OCI-LY1 (cell line): ENCODE measurements at regions not wholly inside any gene's neighbourhood (a gene's known extent, or its start where the extent isn't known, plus 50 kb on each side); places are given as distances from the start of the nearest gene placed in this dataset.

Experiments
- H2AFZ ChIP-seq: fragments of 200-600 bp; sonication (generic), shearing (Covaris generic); 2 replicates; pipeline ENCODE4 v1.6.0; 2014; ENCODE audit warnings: antibody characterized with exemption, mild to moderate bottlenecking, low read length
- H3F3A ChIP-seq: fragments of 200-600 bp; sonication (generic), shearing (Covaris generic); 2 replicates; pipeline ENCODE4 v1.6.0; 2014; ENCODE audit warnings: mild to moderate bottlenecking, antibody characterized with exemption, low read length, moderate library complexity; ENCODE audit not compliant: insufficient read depth
- H3K27ac ChIP-seq: fragments of 200-600 bp; sonication (generic); 2 replicates; pipeline ENCODE4 v1.5.1; 2014; ENCODE audit warnings: low read length, mixed run types, mild to moderate bottlenecking, low read depth; ENCODE audit not compliant: poor library complexity, severe bottlenecking
- H3K27me3 ChIP-seq: fragments of 200-600 bp; sonication (generic); 2 replicates; pipeline ENCODE4 v1.6.0; 2014; ENCODE audit warnings: antibody characterized with exemption, mild to moderate bottlenecking, low read length, moderate library complexity; ENCODE audit not compliant: insufficient read depth
- H3K36me3 ChIP-seq: fragments of 200-600 bp; sonication (generic); 2 replicates; pipeline ENCODE4 v1.6.1; 2014; ENCODE audit warnings: mild to moderate bottlenecking, antibody characterized with exemption, low read length, moderate library complexity, mixed read lengths; ENCODE audit not compliant: insufficient read depth
- H3K4me1 ChIP-seq: fragments of 200-600 bp; sonication (generic); 2 replicates; pipeline ENCODE4 v1.5.1; 2014; ENCODE audit warnings: mild to moderate bottlenecking, low read length, moderate library complexity; ENCODE audit not compliant: insufficient read depth, severe bottlenecking
- H3K4me2 ChIP-seq: fragments of 200-600 bp; sonication (generic), shearing (Covaris generic); 2 replicates; pipeline ENCODE4 v1.6.1; 2014; ENCODE audit warnings: low read length
- H3K4me3 ChIP-seq: fragments of 200-600 bp; sonication (generic); 2 replicates; pipeline ENCODE4 v1.5.1; 2014; ENCODE audit warnings: low read length, low read depth, mild to moderate bottlenecking, mixed read lengths; ENCODE audit not compliant: poor library complexity, severe bottlenecking
- H3K79me2 ChIP-seq: fragments of 200-600 bp; shearing (Covaris generic); 2 replicates; pipeline ENCODE4 v1.6.1; 2016; ENCODE audit warnings: mixed run types, low read length, mixed read lengths; ENCODE audit not compliant: insufficient read depth
- H3K9ac ChIP-seq: fragments of 200-600 bp; sonication (generic), shearing (Covaris generic); 2 replicates; pipeline ENCODE4 v1.6.1; 2014; ENCODE audit warnings: mild to moderate bottlenecking, low read length, mixed read lengths
- H3K9me2 ChIP-seq: fragments of 200-600 bp; sonication (generic), shearing (Covaris generic); 2 replicates; pipeline ENCODE4 v1.6.1; 2014; ENCODE audit warnings: low read depth, mild to moderate bottlenecking, low read length, mixed read lengths
- H3K9me3 ChIP-seq: fragments of 200-600 bp; shearing (Covaris generic); 2 replicates; pipeline ENCODE4 v1.6.1; 2014; ENCODE audit warnings: low read length, mixed read lengths
- H4K20me1 ChIP-seq: fragments of 200-600 bp; sonication (generic), shearing (Covaris generic); 2 replicates; pipeline ENCODE4 v1.6.0; 2016; ENCODE audit warnings: mild to moderate bottlenecking, low read length; ENCODE audit not compliant: insufficient read depth
- EZH2 ChIP-seq: fragments of 200-600 bp; sonication (generic), shearing (Covaris generic); IDR thresholded peaks from 2 replicates; pipeline ENCODE4 v1.8.0; 2017; ENCODE audit warnings: borderline replicate concordance, mixed run types, mild to moderate bottlenecking, antibody characterized with exemption, low read length, moderate library complexity, mixed read lengths
- TF ChIP-seq, protein P1 (sequence below): fragments of 200-600 bp; sonication (generic), shearing (Covaris generic); IDR thresholded peaks from 2 replicates; pipeline ENCODE4 v1.5.1; 2017; ENCODE audit warnings: mild to moderate bottlenecking, antibody characterized with exemption, low read length, moderate library complexity, mixed read lengths

DNA sequence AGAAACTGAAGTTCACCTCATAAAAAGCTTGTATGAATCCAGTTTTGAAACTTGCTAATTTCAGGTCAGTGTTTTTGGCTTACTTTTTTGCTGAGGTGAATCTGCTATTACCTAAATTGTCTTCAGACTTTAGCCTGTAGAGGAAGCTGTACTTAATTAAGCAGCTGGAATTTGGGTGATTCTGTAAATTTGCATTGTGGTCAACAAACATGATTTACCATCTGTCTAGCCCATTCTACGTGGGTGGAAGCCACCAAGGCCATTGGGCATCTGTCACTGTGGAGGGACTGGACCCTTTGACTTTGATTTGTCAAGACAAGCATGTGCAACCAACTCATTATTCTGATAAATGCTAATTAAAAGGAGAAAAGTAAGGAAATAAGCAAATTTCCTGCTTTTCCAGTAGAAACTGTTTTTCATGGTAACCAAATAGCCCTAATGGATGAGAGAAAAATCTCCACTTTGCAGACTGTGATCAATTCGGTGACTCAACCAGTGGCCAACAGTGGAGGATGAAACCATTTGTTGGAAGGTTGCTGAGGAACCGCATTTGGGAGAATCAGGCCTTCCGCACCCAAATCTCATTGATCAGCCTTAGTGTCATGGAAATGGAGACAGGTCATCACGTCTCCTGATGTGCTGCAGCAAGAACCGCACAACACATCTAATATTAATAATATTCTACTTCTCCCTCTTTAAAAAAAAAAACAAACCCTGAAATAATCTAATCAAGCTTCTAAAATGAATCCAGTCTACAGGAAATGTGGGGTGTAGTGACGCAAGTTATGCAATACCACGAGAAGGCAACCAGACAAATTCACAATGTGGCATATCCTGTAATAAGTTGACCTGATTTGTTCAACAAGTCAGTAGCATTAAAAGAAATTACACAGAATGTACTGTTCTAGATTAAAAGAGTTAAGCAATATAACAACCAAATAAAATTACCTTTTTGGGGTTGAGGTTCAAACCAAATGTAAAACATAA lies 54.3 kb downstream of the GARRE1 start:
- no peaks in the 10 kb centered on the region for H3F3A ChIP-seq
- no peaks in the 10 kb centered on the region for H3K9me2 ChIP-seq
- H3K4me3 ChIP-seq, result no peak overlapping the region
- H3K36me3 ChIP-seq, result no peaks in the 10 kb centered on the region
- no peaks in the 10 kb centered on the region for H3K9me3 ChIP-seq
- H3K9ac ChIP-seq, result no peak overlapping the region
- no peaks in the 10 kb centered on the region for H4K20me1 ChIP-seq
- no peak overlapping the region for H2AFZ ChIP-seq
- no peaks in the 10 kb centered on the region for H3K79me2 ChIP-seq
- no peak for TF ChIP-seq EZH2
- TF ChIP-seq, protein P1, sequence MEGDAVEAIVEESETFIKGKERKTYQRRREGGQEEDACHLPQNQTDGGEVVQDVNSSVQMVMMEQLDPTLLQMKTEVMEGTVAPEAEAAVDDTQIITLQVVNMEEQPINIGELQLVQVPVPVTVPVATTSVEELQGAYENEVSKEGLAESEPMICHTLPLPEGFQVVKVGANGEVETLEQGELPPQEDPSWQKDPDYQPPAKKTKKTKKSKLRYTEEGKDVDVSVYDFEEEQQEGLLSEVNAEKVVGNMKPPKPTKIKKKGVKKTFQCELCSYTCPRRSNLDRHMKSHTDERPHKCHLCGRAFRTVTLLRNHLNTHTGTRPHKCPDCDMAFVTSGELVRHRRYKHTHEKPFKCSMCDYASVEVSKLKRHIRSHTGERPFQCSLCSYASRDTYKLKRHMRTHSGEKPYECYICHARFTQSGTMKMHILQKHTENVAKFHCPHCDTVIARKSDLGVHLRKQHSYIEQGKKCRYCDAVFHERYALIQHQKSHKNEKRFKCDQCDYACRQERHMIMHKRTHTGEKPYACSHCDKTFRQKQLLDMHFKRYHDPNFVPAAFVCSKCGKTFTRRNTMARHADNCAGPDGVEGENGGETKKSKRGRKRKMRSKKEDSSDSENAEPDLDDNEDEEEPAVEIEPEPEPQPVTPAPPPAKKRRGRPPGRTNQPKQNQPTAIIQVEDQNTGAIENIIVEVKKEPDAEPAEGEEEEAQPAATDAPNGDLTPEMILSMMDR, result no peak
- H3K4me2 ChIP-seq, result no peak overlapping the region
- no peaks in the 10 kb centered on the region for H3K27me3 ChIP-seq
- no peak overlapping the region for H3K27ac ChIP-seq
- peaks cover 23% of the 10 kb centered on the region for H3K4me1 ChIP-seq

DNA sequence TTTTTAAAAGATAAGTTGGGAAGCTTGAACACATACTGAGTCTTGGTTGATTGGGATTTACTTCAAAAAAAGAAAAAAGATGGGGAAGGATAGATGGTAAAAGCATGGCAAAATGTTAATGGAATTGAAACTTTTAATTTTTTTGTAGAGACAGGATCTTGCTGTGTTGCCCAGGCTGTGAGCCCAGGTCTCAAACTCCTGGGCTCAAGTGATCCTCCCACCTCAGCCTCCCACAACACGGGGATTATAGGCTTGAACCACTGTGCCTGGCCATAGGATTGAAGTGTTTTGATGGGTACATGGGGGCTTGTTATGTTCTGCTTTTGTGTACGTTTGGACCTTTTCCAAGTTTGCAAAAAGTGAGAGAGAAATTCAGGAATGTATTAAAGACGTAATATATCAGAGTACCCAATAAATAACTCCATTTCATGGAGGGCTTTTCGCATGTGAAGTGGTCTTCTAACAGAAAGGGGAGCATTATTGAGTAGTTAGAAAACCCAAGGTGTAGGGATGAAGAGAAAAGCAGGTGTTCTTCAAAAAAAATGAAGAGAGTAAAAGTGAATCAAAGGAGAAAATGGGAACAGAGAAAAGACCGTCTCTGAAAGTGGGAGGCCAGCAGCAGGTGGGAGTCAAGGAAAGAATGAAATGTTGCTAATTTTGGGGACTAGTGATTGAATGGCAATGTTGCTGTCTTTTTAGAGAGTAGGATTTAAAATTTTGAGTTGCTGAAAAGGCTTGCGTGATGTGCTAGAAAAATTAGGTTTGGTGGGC lies 55.2 kb downstream of the GARRE1 start:
- H3K79me2 ChIP-seq, result no peaks in the 10 kb centered on the region
- no peak overlapping the region for H3K4me2 ChIP-seq
- H3K36me3 ChIP-seq, result no peaks in the 10 kb centered on the region
- peak overlapping the region; percentile 48 for H3K27ac ChIP-seq
- H3K27me3 ChIP-seq, result no peaks in the 10 kb centered on the region
- no peaks in the 10 kb centered on the region for H3K9me3 ChIP-seq
- TF ChIP-seq, protein P1, result no peak
- no peak for TF ChIP-seq EZH2
- H3K4me1 ChIP-seq, result peaks cover 28% of the 10 kb centered on the region
- no peak overlapping the region for H3K4me3 ChIP-seq
- no peak overlapping the region for H3K9ac ChIP-seq
- no peak overlapping the region for H2AFZ ChIP-seq
- no peaks in the 10 kb centered on the region for H3F3A ChIP-seq
- no peaks in the 10 kb centered on the region for H4K20me1 ChIP-seq
- H3K9me2 ChIP-seq, result no peaks in the 10 kb centered on the region

DNA sequence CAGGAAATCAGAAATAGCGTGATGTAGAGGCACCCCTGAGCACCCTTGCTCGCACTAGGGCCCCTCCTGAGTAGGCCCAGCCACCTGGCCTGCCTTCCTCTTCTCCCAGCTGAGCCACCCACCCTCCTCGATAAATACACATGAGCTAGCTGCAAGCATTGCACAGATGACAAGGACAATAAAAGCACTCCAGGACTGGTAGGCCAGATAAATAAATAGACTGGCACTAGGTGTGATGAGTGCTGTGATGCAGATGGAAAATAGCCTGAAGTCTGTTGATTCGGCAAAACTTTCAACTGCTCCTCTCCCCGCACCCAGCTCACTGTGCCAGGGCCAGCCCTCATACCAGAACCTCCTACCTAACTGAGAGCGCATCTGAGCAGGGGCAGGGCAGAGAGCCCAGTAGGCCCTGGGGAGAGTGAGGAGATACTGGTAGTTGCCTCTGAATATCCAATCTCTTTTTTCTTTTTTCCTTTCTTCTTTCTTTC lies 54.5 kb upstream of the GPI start:
- H3F3A ChIP-seq, result no peaks in the 10 kb centered on the region
- no peak for TF ChIP-seq EZH2
- TF ChIP-seq, protein P1, result no peak
- no peaks in the 10 kb centered on the region for H3K9me2 ChIP-seq
- no peaks in the 10 kb centered on the region for H3K36me3 ChIP-seq
- no peaks in the 10 kb centered on the region for H4K20me1 ChIP-seq
- no peak overlapping the region; the same call in 1 of the 2 replicates for H3K9ac ChIP-seq
- no peak overlapping the region for H3K4me3 ChIP-seq
- H3K4me1 ChIP-seq, result peaks cover 31% of the 10 kb centered on the region
- peak overlapping the region; percentile 2; the same call in 1 of the 2 replicates for H3K4me2 ChIP-seq
- H3K9me3 ChIP-seq, result no peaks in the 10 kb centered on the region
- no peak overlapping the region for H2AFZ ChIP-seq
- no peaks in the 10 kb centered on the region for H3K79me2 ChIP-seq
- peak overlapping the region; percentile 48 for H3K27ac ChIP-seq
- no peaks in the 10 kb centered on the region for H3K27me3 ChIP-seq
